ENCODE measurements at regions not wholly inside any gene's neighbourhood (a gene's known extent, or its start where the extent isn't known, plus 50 kb on each side); places are given as distances from the start of the nearest gene placed in this dataset.

- no peak for TF ChIP-seq EZH2 (IDR thresholded peaks at IDR 0.05; ENCODE audit: borderline replicate concordance, low read length)
- no peak for TF ChIP-seq CTCF (IDR thresholded peaks at IDR 0.05; ENCODE audit: low read length)
Measured at GRCh38 chr10:76738991-76739390, 898.6 kb downstream of the KCNMA1 start.
